ENCODE measurements at regions not wholly inside any gene's neighbourhood (a gene's known extent, or its start where the extent isn't known, plus 50 kb on each side); places are given as distances from the start of the nearest gene placed in this dataset.

DNA sequence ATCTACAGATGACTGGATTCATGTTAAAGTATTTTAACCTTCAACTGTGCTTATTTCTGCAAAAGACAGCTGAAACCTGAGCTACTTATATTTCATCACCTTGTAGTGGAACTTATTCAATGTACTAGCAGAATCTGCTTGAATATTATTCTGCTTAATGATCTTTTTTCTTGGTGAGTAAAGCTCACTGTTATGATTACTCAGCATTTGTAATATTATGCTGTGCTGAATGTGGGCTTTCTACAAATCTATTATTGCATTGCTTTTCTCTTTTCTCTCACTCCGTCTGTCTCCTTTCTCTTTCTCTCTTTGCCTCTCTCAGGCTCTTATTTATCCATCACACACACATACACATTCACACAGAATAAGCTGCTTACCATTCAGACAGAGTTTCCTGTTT lies 98.7 kb upstream of the TMEM196 start:
- TF ChIP-seq CTCF (IDR thresholded peaks at IDR 0.05) (no peak), POLR2AphosphoS5 (IDR thresholded peaks at IDR 0.05; ENCODE audit: insufficient read depth in 1 of 2, low read depth in 1 of 2) (no peak), POLR2A (IDR thresholded peaks at IDR 0.05) (no peak)
- H3K9me3 ChIP-seq: no peaks in the 10 kb centered on the region
- H3K27me3 ChIP-seq: no peaks in the 10 kb centered on the region
- no peak overlapping the region for H3K4me3 ChIP-seq
- no peaks in the 10 kb centered on the region for H3K4me1 ChIP-seq
- no peak overlapping the region for H3K27ac ChIP-seq
- H3K36me3 ChIP-seq: no peaks in the 10 kb centered on the region
- intact Hi-C loops (cut with DNase I): no loop called here
- no peak for DNase-seq (ENCODE audit: extremely low spot score in 2 of 2)

- intact Hi-C loops (cut with DNase I): no loop called here
- Histone ChIP-seq H3K27me3 (no peaks in the 10 kb centered on the region), H3K4me1 (no peaks in the 10 kb centered on the region), H3K4me3 (no peak overlapping the region), H3K36me3 (no peaks in the 10 kb centered on the region), H3K27ac (no peak overlapping the region), H3K9me3 (no peaks in the 10 kb centered on the region)
- TF ChIP-seq CTCF (IDR thresholded peaks at IDR 0.05) (no peak), POLR2AphosphoS5 (IDR thresholded peaks at IDR 0.05; ENCODE audit: insufficient read depth in 1 of 2, low read depth in 1 of 2) (no peak), POLR2A (IDR thresholded peaks at IDR 0.05) (no peak)
- DNase-seq (ENCODE audit: extremely low spot score in 2 of 2): no peak
These were observed 97.7 kb upstream of the TMEM196 start for GRCh38 chr7:19871102-19871501.

DNA sequence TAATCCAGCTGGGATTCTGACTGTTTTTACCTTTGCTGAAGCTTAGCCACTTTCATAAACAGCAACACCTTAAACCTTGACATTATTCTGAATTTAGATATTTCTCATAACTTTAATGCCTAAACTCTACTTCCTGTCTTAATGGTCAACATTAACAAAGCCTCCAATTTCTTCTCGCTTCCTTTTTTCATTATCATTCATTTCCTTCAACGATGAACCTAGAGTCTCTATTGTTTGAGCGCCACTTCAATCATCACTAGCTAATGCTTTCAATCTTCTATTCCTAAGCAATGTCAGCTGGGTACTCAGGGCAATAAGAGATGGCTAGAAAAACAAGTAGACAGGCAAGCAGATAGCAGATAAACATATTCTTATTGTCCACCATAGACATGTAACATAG lies 96.6 kb upstream of the TMEM196 start:
- H3K4me3 ChIP-seq: no peak overlapping the region
- H3K27ac ChIP-seq: no peak overlapping the region
- no peaks in the 10 kb centered on the region for H3K9me3 ChIP-seq
- no peak for TF ChIP-seq POLR2AphosphoS5 (IDR thresholded peaks at IDR 0.05; ENCODE audit: insufficient read depth in 1 of 2, low read depth in 1 of 2)
- no peak for TF ChIP-seq CTCF (IDR thresholded peaks at IDR 0.05)
- no peak for TF ChIP-seq POLR2A (IDR thresholded peaks at IDR 0.05)
- H3K4me1 ChIP-seq: no peaks in the 10 kb centered on the region
- intact Hi-C loops (cut with DNase I): no loop called here
- H3K27me3 ChIP-seq: no peaks in the 10 kb centered on the region
- H3K36me3 ChIP-seq: no peaks in the 10 kb centered on the region
- DNase-seq (ENCODE audit: extremely low spot score in 2 of 2): no peak

GRCh38 chr7:19853261-19853832 lies 79.9 kb upstream of the TMEM196 start:
- Histone ChIP-seq H3K9me3 (no peaks in the 10 kb centered on the region), H3K4me3 (no peak overlapping the region), H3K27me3 (no peaks in the 10 kb centered on the region), H3K27ac (no peak overlapping the region), H3K4me1 (no peaks in the 10 kb centered on the region), H3K36me3 (no peaks in the 10 kb centered on the region)
- TF ChIP-seq CTCF (IDR thresholded peaks at IDR 0.05) (no peak), POLR2AphosphoS5 (IDR thresholded peaks at IDR 0.05; ENCODE audit: insufficient read depth in 1 of 2, low read depth in 1 of 2) (no peak)
- intact Hi-C loops (cut with DNase I): no loop called here
- no peak for DNase-seq (ENCODE audit: extremely low spot score in 2 of 2)

GRCh38 chr7:19852192-19852591 lies 78.8 kb upstream of the TMEM196 start:
- H3K9me3 ChIP-seq: no peaks in the 10 kb centered on the region
- no peak for TF ChIP-seq POLR2A (IDR thresholded peaks at IDR 0.05)
- TF ChIP-seq POLR2AphosphoS5 (IDR thresholded peaks at IDR 0.05; ENCODE audit: insufficient read depth in 1 of 2, low read depth in 1 of 2): no peak
- no peak for TF ChIP-seq CTCF (IDR thresholded peaks at IDR 0.05)
- no peaks in the 10 kb centered on the region for H3K27me3 ChIP-seq

More at GRCh38 chr7:19852192-19852591, 78.8 kb upstream of the TMEM196 start:
- Histone ChIP-seq H3K4me3 (no peak overlapping the region), H3K36me3 (no peaks in the 10 kb centered on the region), H3K27ac (no peak overlapping the region), H3K4me1 (no peaks in the 10 kb centered on the region)
- no peak for DNase-seq (ENCODE audit: extremely low spot score in 2 of 2)
- intact Hi-C loops (cut with DNase I): no loop called here

Data from vagina (tissue), 2 donors.